Stimulated activated CD4-positive, alpha-beta T cell treated with anti-CD3 and anti-CD28 coated beads, Interleukin-1b, Interleukin-23, amount 100 ng/mL, for 1 hour (primary cell): ENCODE measurements at regions not wholly inside any gene's neighbourhood (a gene's known extent, or its start where the extent isn't known, plus 50 kb on each side); places are given as distances from the start of the nearest gene placed in this dataset.

Source experiments
- DNase-seq, 2 donors: peaks; one replicate each; pipeline ENCODE4 v3.0.0-alpha.2; 2020; ENCODE audit warnings: low read depth in 2 of 2

- no peak for DNase-seq
Observed at GRCh38 chr10:90975096-90975495, 54.2 kb upstream of the ANKRD1 start.

- DNase-seq: no peak
Observed at GRCh38 chr10:90977162-90977854, 56.4 kb upstream of the ANKRD1 start.

- DNase-seq: no peak
Observed at GRCh38 chr10:90977855-90978486, 57.1 kb upstream of the ANKRD1 start.

- no peak for DNase-seq
Observed at GRCh38 chr10:90982406-90983008, 61.6 kb upstream of the ANKRD1 start.

GRCh38 chr10:90983914-90984549 lies 63.1 kb upstream of the ANKRD1 start:
- DNase-seq: no peak

- DNase-seq: no peak
Observed at GRCh38 chr10:90984898-90985297, 64.0 kb upstream of the ANKRD1 start.

- DNase-seq: no peak
Observed at GRCh38 chr10:90985321-90985933, 64.5 kb upstream of the ANKRD1 start.

GRCh38 chr10:90986136-90986760 lies 65.4 kb upstream of the ANKRD1 start:
- DNase-seq: no peak

GRCh38 chr10:90986870-90987269 lies 66.0 kb upstream of the ANKRD1 start:
- no peak for DNase-seq

- no peak for DNase-seq
Observed at GRCh38 chr10:90987383-90987782, 66.5 kb upstream of the ANKRD1 start.

GRCh38 chr10:90988024-90988423 lies 67.1 kb upstream of the ANKRD1 start:
- no peak for DNase-seq

- DNase-seq: no peak
Observed at GRCh38 chr10:90988802-90989201, 67.9 kb upstream of the ANKRD1 start.

- DNase-seq: no peak
Observed at GRCh38 chr10:90989378-90989777, 68.5 kb upstream of the ANKRD1 start.

GRCh38 chr10:90992462-90992861 lies 71.6 kb upstream of the ANKRD1 start:
- DNase-seq: no peak

- DNase-seq: no peak
Observed at GRCh38 chr10:90993340-90993739, 72.5 kb upstream of the ANKRD1 start.

GRCh38 chr10:90997670-90998069 lies 76.8 kb upstream of the ANKRD1 start:
- DNase-seq: no peak

- no peak for DNase-seq
Observed at GRCh38 chr10:90998733-90999511, 78.0 kb upstream of the ANKRD1 start.

GRCh38 chr10:90999512-91000172 lies 78.8 kb upstream of the ANKRD1 start:
- no peak for DNase-seq

GRCh38 chr10:91000470-91000869 lies 79.6 kb upstream of the ANKRD1 start:
- no peak for DNase-seq

- no peak for DNase-seq
Observed at GRCh38 chr10:91000985-91001384, 80.1 kb upstream of the ANKRD1 start.

GRCh38 chr10:91002656-91003055 lies 81.8 kb upstream of the ANKRD1 start:
- DNase-seq: no peak
